Gastroesophageal sphincter (tissue), 3 donors: ENCODE measurements at regions not wholly inside any gene's neighbourhood (a gene's known extent, or its start where the extent isn't known, plus 50 kb on each side); places are given as distances from the start of the nearest gene placed in this dataset.

Experiments
- POLR2A ChIP-seq, 2 donors: fragments of 450-650 bp; IDR thresholded peaks; one replicate each; pipeline ENCODE4 v1.6.1; 2017; ENCODE audit warnings: antibody characterized with exemption in 2 of 2, mild to moderate bottlenecking in 2 of 2, moderate library complexity in 1 of 2
- TF ChIP-seq, protein P1 (sequence below), 4 experiments: fragments of 200-600 bp in 2 of 4; fragments of 450-650 bp in 2 of 4; sonication (generic) in 1 of 4; IDR thresholded peaks; one replicate each; pipeline ENCODE4 v1.5.1; 2017 to 2019; ENCODE audit warnings: antibody characterized with exemption in 4 of 4, mild to moderate bottlenecking in 2 of 4, moderate library complexity in 2 of 4

GRCh38 chr3:25029820-25030219, 398.2 kb upstream of the RARB start:
- TF ChIP-seq POLR2A (IDR thresholded peaks at IDR 0.05), result no peak
- TF ChIP-seq, protein P1, sequence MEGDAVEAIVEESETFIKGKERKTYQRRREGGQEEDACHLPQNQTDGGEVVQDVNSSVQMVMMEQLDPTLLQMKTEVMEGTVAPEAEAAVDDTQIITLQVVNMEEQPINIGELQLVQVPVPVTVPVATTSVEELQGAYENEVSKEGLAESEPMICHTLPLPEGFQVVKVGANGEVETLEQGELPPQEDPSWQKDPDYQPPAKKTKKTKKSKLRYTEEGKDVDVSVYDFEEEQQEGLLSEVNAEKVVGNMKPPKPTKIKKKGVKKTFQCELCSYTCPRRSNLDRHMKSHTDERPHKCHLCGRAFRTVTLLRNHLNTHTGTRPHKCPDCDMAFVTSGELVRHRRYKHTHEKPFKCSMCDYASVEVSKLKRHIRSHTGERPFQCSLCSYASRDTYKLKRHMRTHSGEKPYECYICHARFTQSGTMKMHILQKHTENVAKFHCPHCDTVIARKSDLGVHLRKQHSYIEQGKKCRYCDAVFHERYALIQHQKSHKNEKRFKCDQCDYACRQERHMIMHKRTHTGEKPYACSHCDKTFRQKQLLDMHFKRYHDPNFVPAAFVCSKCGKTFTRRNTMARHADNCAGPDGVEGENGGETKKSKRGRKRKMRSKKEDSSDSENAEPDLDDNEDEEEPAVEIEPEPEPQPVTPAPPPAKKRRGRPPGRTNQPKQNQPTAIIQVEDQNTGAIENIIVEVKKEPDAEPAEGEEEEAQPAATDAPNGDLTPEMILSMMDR (IDR thresholded peaks at IDR 0.05), result no peak
